ENCODE measurements at regions not wholly inside any gene's neighbourhood (a gene's known extent, or its start where the extent isn't known, plus 50 kb on each side); places are given as distances from the start of the nearest gene placed in this dataset.

GRCh38 chr15:49758456-49758855, 137.6 kb downstream of the DTWD1 start:
- no peak for TF ChIP-seq CTCF (IDR thresholded peaks at IDR 0.05)
- Mint-ChIP-seq H3K27me3 (ENCODE audit: low read depth) (peaks cover 3% of the 10 kb centered on the region), H3K27ac (ENCODE audit: unreplicated experiment) (no peak overlapping the region), H3K4me3 (ENCODE audit: unreplicated experiment) (no peak overlapping the region), H3K9me3 (ENCODE audit: low read depth) (peaks cover 44% of the 10 kb centered on the region), H3K4me1 (ENCODE audit: low read depth) (no peaks in the 10 kb centered on the region), H3K36me3 (ENCODE audit: low read depth) (peaks cover 7% of the 10 kb centered on the region)
- DNase-seq (ENCODE audit: low spot score) = no peak

- H3K27me3 Mint-ChIP-seq (ENCODE audit: low read depth) = peaks cover 2% of the 10 kb centered on the region
- H3K4me3 Mint-ChIP-seq (ENCODE audit: unreplicated experiment) = no peak overlapping the region
- H3K4me1 Mint-ChIP-seq (ENCODE audit: low read depth) = no peaks in the 10 kb centered on the region
- H3K27ac Mint-ChIP-seq (ENCODE audit: unreplicated experiment) = no peak overlapping the region
- no peak for TF ChIP-seq CTCF (IDR thresholded peaks at IDR 0.05)
- peaks cover 46% of the 10 kb centered on the region for H3K9me3 Mint-ChIP-seq (ENCODE audit: low read depth)
- peaks cover 7% of the 10 kb centered on the region for H3K36me3 Mint-ChIP-seq (ENCODE audit: low read depth)
- DNase-seq (ENCODE audit: low spot score) = no peak
Measured at GRCh38 chr15:49758856-49759255, 138.0 kb downstream of the DTWD1 start.

- H3K9me3 Mint-ChIP-seq (ENCODE audit: low read depth) = peaks cover 62% of the 10 kb centered on the region
- DNase-seq (ENCODE audit: low spot score) = no peak
- peaks cover 7% of the 10 kb centered on the region for H3K36me3 Mint-ChIP-seq (ENCODE audit: low read depth)
- H3K27me3 Mint-ChIP-seq (ENCODE audit: low read depth) = no peaks in the 10 kb centered on the region
- no peaks in the 10 kb centered on the region for H3K4me1 Mint-ChIP-seq (ENCODE audit: low read depth)
- H3K4me3 Mint-ChIP-seq (ENCODE audit: unreplicated experiment) = no peak overlapping the region
- no peak for TF ChIP-seq CTCF (IDR thresholded peaks at IDR 0.05)
- H3K27ac Mint-ChIP-seq (ENCODE audit: unreplicated experiment) = no peak overlapping the region
Measured at GRCh38 chr15:49760749-49761148, 139.9 kb downstream of the DTWD1 start.

GRCh38 chr15:49769225-49769624, 148.4 kb downstream of the DTWD1 start:
- Mint-ChIP-seq H3K36me3 (ENCODE audit: low read depth) (peaks cover 3% of the 10 kb centered on the region), H3K4me1 (ENCODE audit: low read depth) (no peaks in the 10 kb centered on the region), H3K4me3 (ENCODE audit: unreplicated experiment) (no peak overlapping the region), H3K27me3 (ENCODE audit: low read depth) (no peaks in the 10 kb centered on the region), H3K9me3 (ENCODE audit: low read depth) (peaks cover 32% of the 10 kb centered on the region), H3K27ac (ENCODE audit: unreplicated experiment) (no peak overlapping the region)
- DNase-seq (ENCODE audit: low spot score) = no peak
- no peak for TF ChIP-seq CTCF (IDR thresholded peaks at IDR 0.05)

GRCh38 chr15:49789436-49789835, 168.6 kb downstream of the DTWD1 start:
- no peak for TF ChIP-seq CTCF (IDR thresholded peaks at IDR 0.05)
- Mint-ChIP-seq H3K27ac (ENCODE audit: unreplicated experiment) (no peak overlapping the region), H3K9me3 (ENCODE audit: low read depth) (peaks cover 24% of the 10 kb centered on the region), H3K27me3 (ENCODE audit: low read depth) (peaks cover 4% of the 10 kb centered on the region), H3K36me3 (ENCODE audit: low read depth) (no peaks in the 10 kb centered on the region), H3K4me3 (ENCODE audit: unreplicated experiment) (no peak overlapping the region), H3K4me1 (ENCODE audit: low read depth) (no peaks in the 10 kb centered on the region)
- DNase-seq (ENCODE audit: low spot score) = no peak
